Effector CD8-positive, alpha-beta T cell (primary cell): ENCODE measurements at regions not wholly inside any gene's neighbourhood (a gene's known extent, or its start where the extent isn't known, plus 50 kb on each side); places are given as distances from the start of the nearest gene placed in this dataset.

Experiments used
- DNase-seq: peaks from one replicate; lab custom pipeline; 2025; lab: John Stamatoyannopoulos, UW

DNA sequence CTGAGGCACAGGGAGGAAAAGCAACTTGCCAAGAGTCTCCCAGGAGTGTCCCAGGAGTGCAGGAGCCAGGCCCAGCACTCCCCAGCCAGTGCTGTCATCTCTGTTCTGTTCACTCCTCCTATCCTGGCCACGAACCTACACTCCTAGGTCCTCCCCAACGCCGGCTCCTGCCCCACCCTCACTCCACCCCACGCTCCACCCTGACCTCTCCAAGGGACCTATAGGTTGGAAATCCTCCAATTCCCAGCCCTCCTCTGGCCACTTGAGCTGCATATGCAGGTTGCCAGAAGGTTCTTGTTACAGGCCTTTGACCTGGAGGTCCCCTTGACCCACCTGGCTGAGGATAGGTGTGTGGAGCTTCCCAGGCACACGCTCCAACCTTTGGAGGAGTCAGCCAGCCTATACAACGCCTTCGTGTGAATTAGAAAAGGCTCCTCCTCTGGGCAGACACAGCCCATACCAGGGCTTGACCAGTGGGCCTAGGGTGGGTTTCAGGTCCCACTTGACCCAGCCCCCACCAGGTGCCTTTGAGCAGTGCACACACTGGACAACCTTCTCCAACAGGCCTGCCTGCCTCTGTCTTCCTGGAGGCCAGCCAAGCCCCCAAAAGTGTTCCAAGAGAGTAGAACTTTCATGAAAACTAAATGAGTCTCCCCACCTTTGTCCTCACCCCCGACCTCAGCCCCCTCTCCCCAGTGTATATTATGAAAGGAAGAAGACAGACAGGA, 167.2 kb upstream of the TLE3 start:
- no peak for DNase-seq

DNA sequence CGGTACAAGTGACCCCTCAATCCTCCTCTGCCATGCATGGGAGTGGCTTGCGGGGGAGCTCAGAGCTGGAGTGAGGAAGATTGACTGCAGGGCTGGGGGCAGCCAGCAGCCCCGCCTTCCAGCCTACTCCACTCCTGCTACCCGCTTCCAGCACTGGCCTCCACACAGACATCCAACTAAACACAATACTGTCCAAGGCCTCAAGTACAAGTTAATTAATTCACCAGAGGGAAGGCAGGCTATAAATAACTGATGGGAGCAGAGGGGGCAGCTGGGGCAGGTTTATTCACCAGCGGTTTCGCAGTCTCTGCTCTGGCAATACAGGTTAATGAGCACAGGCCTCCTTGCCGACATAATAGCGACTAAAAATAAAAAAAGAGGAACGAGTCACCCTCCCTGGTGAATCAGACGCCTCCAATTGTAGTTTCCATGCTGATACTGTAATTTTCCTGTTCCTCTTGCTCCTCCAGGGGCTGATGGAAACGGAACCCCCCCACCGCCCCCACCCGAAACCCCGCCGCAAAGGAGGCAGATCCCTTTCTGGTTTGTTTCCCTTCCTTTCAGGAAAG, 166.4 kb upstream of the TLE3 start:
- no peak for DNase-seq

DNA sequence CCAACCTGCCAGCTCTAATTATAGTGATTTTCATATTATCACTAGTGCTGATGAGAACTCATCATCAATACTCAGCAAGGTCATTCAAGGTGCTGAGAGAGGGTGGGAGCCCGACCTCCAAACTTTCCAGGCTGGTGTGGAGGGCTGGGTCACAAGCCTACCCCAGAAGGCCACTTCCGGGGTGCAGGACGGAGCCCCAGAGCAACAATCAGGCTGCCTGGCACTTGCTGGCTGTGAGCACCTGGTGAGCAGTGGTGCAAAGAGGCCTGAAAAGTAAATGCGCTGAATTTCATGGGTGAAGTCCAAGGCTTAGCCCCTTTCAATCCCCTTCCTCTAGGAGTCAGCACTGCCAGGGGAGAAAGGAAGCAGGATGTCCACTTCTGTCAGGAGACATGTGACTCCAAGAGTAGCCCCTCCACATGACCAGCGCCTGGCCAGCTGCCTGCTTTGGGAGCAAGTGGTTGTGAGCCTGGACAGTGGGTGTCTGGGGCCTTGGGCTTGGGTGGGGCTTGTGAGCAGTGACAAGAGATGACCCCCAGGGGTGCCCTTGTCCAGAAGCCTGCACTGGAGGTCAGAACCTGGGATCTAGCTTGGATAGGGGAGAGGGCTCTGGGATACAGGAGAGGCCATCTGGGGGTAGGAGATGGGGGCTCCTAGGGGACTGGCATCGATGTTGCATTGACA, 165.0 kb upstream of the TLE3 start:
- DNase-seq = no peak

DNA sequence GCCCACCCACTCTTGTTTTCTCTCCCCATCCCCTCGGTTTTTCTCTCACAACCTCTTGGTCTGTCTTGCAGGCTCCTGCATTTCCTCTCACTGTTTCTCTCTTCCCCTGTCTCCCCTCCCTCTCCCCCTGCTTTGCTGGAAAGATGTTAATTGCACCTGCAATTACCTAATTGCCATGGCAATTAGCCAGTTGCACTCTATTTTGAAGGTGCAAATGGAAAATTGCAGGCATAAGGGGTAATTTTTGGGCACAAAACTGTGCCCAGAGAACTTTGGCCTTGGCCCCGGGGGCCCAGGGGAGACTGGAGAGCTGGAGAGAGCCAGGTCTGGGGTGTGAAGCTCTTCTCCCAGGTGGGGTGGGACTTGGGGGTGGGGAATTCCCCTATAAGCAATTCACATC, 164.5 kb upstream of the TLE3 start:
- no peak for DNase-seq

DNA sequence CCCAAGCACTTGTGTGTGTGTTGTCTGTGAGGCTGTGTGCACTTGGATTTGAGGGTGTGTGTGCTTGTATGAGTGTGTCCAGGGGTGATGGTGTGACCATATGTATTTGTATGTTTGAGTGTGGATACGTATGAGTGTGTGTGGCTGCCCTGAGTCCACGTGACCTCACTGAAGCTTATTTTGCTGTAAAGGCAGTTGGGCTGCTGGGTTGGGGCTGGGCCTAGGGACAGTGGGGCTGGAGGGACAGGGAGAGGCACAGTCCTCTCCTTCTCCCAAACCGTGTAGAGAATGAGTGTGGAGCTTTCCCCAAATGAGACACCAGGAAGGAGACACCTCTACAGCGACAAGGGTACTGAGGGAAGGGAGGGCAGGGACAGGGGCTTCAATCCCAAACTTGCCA, 163.4 kb upstream of the TLE3 start:
- no peak for DNase-seq

DNA sequence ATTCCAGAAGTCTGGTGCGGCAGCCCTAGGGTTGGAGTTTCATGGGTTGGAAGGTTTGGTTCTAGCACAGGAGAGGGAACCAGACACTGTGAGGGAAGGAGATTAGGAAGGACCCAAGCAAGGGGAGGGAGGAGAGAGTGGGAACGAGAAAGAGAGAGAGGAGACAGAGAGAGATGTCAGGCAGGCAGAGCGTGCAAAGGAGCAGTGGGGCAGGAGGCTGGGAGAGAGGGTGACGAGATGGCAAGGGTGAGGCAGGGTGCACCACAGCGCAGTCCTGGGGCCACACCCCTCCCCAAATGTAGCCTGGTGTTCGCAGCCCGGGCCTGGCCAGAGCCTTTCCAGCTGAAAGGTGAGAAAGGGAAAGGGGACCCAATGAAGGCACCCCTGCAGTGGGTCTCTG, 162.9 kb upstream of the TLE3 start:
- DNase-seq = no peak

DNA sequence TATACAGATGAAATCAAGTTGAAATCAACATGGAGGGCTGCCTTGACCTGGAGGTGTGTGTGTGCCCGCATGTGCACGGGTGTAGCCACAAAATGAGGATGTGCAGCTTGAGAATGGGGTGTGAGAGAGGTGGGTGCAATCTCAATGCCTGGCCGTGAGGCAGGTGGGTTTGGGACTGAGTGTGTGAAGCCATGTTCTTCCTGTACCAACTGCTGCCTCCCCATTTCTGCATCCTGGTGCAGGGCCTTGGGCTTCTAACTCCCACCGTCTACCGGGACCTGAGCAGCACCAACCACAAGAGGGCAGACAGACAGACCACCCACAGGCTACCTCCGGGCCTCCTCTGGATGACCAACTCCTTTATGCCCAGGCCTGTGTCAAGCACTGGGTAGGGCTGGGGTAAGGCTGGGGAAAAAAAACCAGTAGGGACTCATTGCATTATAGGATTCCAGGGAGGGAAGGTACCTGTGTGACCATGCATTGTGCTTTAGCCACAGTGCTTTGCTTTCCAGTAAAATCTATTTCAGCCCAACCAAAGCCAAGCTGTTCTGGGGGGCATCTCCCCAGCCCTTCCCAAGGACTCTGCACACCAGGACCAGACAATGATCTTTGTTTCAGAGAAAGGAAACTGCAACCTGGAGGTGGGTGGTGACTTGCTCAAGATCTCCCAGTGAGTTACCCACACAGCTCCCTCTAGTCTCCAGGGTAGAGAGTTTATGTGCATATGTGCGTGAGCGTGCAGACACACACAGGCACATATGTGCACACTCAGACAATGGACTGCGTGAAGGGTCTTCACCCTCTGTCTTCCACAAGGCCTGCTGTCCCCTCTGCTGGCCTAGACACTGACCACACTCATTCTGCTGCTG, 162.2 kb upstream of the TLE3 start:
- DNase-seq = no peak

DNA sequence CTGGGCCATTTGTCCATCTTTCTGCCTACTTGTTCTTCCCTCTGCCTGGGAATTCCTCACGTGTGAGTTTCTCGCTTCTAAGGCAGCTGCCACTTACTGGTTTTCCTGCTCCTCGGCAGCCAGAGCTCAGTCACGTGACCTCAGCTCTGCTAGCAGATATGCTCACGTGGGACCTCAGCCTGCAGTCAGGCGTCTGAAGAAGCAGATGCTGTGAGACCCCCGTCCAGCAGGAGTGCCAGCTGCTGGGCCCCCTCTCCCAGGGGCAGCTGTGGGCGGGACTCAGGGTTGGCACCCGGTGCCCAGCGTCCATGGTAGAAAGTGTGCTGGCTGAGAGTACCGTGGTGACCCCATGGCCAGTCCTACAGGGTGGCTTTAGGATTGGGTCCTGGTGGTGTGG, 161.3 kb upstream of the TLE3 start:
- DNase-seq = peak; percentile 34

DNA sequence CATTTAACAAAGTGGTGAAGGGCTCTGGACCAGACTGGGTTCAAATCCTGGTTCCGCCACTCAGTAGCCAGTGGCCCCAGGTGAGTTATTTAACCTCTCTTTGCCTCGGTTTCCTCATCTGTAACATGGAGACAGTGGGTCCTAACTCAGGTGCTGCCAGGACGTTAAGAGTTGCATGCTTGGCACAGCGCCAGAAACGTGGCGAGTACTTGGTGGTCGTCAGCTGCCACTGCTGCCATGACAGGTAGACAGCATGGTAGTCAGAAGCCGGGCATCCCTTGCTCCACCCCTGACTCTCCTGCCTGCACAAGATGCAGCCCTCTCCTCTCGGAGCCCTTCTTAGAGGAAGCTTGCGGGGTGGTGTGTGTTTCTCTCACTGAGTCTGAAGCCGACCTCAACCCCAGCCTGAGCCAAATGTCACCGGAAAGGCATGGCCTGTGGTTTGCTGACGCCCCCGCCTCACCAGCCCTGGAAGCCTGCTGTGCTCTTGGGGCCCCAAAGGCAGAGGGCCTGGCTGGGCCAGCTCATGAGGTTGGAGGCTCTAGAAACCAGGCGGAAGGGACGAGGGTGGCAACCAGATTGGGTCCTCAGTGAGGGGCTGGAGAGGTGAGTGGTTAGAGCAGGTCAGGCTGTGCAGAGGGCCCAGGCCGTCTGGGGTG, 160.8 kb upstream of the TLE3 start:
- peak; percentile 37 for DNase-seq

DNA sequence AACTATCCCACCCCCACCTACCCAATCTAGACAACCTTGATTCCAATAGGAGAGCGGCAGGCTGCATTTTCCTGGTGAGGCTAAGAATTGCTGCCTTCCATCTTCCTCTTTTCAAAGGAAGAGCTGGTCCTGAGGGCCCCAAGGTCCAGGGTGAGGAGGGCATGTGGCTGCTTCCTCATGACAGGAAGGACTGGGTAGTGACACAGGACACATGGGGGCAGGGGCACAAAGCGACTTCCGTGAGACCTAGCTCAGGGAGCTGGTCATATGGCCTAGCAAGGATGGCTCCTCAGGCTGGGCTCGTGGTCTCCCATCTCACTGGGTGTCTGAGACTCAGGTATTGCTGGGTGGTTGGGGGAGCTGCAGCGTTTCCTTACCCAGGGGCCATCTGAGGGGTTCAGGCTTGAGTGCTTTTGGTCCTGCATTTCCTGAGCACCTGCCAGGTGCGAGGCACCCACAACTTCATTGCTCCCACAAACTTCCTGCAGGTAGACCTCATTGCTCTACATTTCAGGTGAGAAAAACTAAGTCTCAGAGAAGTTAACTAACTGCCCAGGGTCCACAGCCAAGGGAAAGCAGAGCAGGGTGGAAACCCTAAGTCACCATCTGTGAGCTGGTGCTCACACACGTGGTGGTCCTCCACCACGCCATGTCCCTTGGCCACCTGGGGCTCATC, 160.0 kb upstream of the TLE3 start:
- DNase-seq = no peak

DNA sequence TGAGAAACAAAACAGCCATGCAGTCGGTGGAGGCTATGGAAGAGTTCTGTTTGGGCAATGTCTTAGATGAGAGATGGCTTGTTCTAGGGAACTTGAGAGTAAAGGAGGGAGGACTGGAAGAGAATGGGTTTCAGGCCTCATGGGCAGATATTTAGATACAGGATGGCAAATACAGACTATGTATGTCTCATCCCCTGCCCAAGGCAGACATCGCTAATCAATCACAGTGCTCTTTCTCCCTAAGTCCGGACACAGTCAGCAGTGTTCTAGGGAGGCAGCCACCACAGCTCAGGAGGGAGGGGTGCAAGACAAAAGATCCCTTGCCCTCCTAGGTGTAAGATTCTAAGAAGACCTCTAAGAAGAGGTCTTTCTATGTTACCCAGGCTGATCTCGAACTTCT, 159.3 kb upstream of the TLE3 start:
- DNase-seq = no peak

DNA sequence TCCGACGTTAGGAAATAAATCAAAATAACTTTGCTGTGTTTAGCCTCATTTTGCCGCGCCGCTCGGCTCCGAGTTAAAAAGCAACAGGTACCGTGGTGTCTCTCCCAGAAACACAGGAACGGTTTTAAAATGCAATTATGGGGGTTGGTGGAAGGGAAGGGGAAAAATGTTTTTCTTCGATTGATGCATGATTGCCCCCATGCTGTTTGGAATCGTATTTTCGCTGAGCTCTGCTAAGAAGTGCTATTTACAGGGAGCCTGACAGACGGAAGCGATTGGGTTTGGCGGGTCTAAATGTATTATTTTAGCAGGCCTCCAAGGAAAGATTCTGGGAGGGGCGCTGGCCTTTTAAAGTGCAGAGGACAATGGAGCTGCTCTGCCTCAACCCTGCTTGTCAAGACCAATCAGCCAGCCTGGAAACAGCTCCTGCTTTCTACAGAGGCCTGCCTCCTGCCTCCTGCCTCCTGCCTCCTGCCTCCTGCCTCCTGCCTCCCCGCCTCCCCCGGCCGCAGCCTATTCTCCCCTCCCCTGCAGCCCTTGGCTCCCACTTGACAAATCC, 156.7 kb upstream of the TLE3 start:
- no peak for DNase-seq

GRCh38 chr15:70253461-70254156, 155.9 kb upstream of the TLE3 start:
- DNase-seq = no peak

- DNase-seq = no peak
These were observed 155.2 kb upstream of the TLE3 start for GRCh38 chr15:70252951-70253320.

GRCh38 chr15:70252056-70252950, 154.6 kb upstream of the TLE3 start:
- no peak for DNase-seq

- DNase-seq = no peak
These were observed 153.7 kb upstream of the TLE3 start for GRCh38 chr15:70251246-70251990.

DNA sequence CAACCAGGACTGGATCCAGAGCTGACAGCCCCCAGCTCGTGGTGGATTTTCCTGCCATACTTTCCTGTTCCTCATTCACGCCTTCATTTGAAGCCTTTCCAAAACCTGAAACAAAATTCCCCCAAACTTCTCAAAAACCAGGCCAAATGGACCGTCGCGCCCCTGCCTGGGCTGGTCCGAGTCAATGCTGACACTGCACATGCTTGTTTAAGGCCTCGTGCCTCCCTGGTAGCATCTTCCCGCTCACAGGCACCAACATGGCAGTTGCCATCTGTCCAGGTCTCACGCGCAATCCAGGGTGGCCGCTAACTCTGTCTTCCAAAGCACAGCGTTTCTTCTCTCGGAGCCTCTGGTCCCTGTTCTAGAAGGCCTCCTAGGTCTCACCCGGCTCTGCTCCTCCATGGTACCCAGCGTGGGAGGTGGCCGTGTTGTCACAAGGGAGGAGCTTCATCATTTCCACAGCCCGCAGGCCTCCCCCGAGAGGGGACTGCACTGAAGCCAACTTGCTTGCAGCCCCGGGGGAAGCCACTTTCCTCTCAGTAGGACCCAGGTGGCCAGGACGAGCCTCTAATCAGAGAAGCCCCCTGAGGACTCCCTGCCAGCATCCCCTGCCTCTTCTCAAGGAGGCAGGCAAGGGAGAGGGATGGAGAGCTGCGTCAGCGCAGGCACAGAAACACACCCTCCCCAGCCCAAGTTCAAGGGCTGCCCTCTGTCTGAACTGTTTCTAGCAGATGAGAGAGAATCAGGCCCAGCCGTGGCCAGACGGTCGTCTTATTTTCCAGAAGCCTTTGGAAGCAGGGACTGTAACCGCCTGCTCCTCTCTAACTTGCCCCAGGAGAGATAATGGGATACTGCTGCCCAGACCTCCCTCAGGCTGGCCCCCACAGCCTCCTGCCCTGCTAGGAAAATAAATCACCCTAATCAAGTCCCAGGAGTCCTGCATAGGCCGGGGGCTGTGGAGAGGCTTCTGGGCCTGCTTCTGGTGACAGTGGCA, 152.8 kb upstream of the TLE3 start:
- DNase-seq = no peak
